ENCODE measurements at regions not wholly inside any gene's neighbourhood (a gene's known extent, or its start where the extent isn't known, plus 50 kb on each side); places are given as distances from the start of the nearest gene placed in this dataset.
"Not testable (repeated sequence)": the region's sequence is repeated elsewhere in the genome, so short reads cannot be mapped to it uniquely, and the experiment has no call there.

- no peaks in the 10 kb centered on the region for H3K27me3 ChIP-seq (ENCODE audit: control insufficient read depth, insufficient read depth)
- WGBS = 83% methylated on average over 1 of the region's 1 CpG
- DNase-seq (no peak), ATAC-seq (no peak)
- H3K4me3 ChIP-seq (ENCODE audit: low read length) = no peak overlapping the region
- peaks cover 2% of the 10 kb centered on the region for H3K4me1 ChIP-seq (ENCODE audit: control insufficient read depth, insufficient read depth, low read length)
- no peaks in the 10 kb centered on the region for H3K9me3 ChIP-seq (ENCODE audit: control insufficient read depth, low read length)
- no peak overlapping the region for H3K27ac ChIP-seq (ENCODE audit: low read length)
- intact Hi-C loops (cut with DNase I) = loop anchor here in 2 of 4 donors (5.0 to 10.0 kb wide), 3 partner anchors 515 to 855 kb away; partner anchors contain the start of gene PRR16 (in 1 of the 2)
These were observed 320.2 kb downstream of the FAM170A start for GRCh38 chr5:119949426-119949999.

GRCh38 chr5:119951330-119951934, 322.1 kb downstream of the FAM170A start:
- WGBS = 51% methylated on average over 4 of the region's 4 CpGs
- H3K4me3 ChIP-seq (ENCODE audit: low read length) = no peak overlapping the region
- H3K27ac ChIP-seq (ENCODE audit: low read length) = no peak overlapping the region
- H3K9me3 ChIP-seq (ENCODE audit: control insufficient read depth, low read length) = no peaks in the 10 kb centered on the region
- DNase-seq (no peak), ATAC-seq (no peak)
- intact Hi-C loops (cut with DNase I) = no loop called here
- peaks cover 2% of the 10 kb centered on the region for H3K4me1 ChIP-seq (ENCODE audit: control insufficient read depth, insufficient read depth, low read length)
- H3K27me3 ChIP-seq (ENCODE audit: control insufficient read depth, insufficient read depth) = no peaks in the 10 kb centered on the region

DNA sequence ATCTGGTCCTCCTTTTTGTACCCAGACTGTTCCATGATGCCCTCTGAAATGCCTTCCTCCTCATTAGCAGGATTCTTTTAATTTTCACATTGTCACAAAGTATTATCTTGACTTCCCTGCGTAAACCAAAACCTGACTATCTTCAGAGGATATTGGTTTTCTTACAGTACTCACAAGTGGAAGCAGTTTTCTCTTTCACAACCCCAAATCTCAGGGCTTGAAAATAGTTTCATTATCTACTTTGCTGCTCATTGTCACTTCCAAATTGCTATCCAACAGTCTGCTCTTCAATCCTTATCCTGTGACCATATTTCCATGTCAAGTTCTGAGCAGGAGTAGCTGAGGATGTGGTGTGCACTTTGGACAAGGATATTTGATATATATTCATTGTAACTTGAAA, 324.1 kb downstream of the FAM170A start:
- ATAC-seq = no peak
- intact Hi-C loops (cut with DNase I) = no loop called here
- H3K27me3 ChIP-seq (ENCODE audit: control insufficient read depth, insufficient read depth) = no peaks in the 10 kb centered on the region
- no peak overlapping the region for H3K4me3 ChIP-seq (ENCODE audit: low read length)
- H3K9me3 ChIP-seq (ENCODE audit: control insufficient read depth, low read length) = no peaks in the 10 kb centered on the region
- H3K27ac ChIP-seq (ENCODE audit: low read length) = no peak overlapping the region
- DNase-seq = no peak
- WGBS = 69% methylated on average over 1 of the region's 1 CpG
- peaks cover 2% of the 10 kb centered on the region for H3K4me1 ChIP-seq (ENCODE audit: control insufficient read depth, insufficient read depth, low read length)

- H3K9me3 ChIP-seq (ENCODE audit: control insufficient read depth, low read length) = no peaks in the 10 kb centered on the region
- H3K27me3 ChIP-seq (ENCODE audit: control insufficient read depth, insufficient read depth) = no peaks in the 10 kb centered on the region
- intact Hi-C loops (cut with DNase I) = no loop called here
- no peak for ATAC-seq
- no peak for DNase-seq
- peaks cover 2% of the 10 kb centered on the region for H3K4me1 ChIP-seq (ENCODE audit: control insufficient read depth, insufficient read depth, low read length)
- H3K4me3 ChIP-seq (ENCODE audit: low read length) = no peak overlapping the region
- H3K27ac ChIP-seq (ENCODE audit: low read length) = no peak overlapping the region
These were observed 324.7 kb downstream of the FAM170A start for GRCh38 chr5:119954106-119954505.

- DNase-seq (no peak), ATAC-seq (no peak)
- intact Hi-C loops (cut with DNase I) = no loop called here
- Histone ChIP-seq H3K4me3 (ENCODE audit: low read length) (no peak overlapping the region), H3K27ac (ENCODE audit: low read length) (no peak overlapping the region), H3K27me3 (ENCODE audit: control insufficient read depth, insufficient read depth) (no peaks in the 10 kb centered on the region), H3K9me3 (ENCODE audit: control insufficient read depth, low read length) (no peaks in the 10 kb centered on the region), H3K4me1 (ENCODE audit: control insufficient read depth, insufficient read depth, low read length) (no peaks in the 10 kb centered on the region)
- 67% methylated on average over 1 of the region's 1 CpG for WGBS
These were observed 332.6 kb downstream of the FAM170A start for GRCh38 chr5:119961993-119962392.

GRCh38 chr5:119966028-119966427, 336.7 kb downstream of the FAM170A start:
- DNase-seq = no peak
- H3K27ac ChIP-seq (ENCODE audit: low read length) = no peak overlapping the region
- no peak overlapping the region for H3K4me3 ChIP-seq (ENCODE audit: low read length)
- WGBS = 44% methylated on average over 3 of the region's 3 CpGs
- H3K4me1 ChIP-seq (ENCODE audit: control insufficient read depth, insufficient read depth, low read length) = no peaks in the 10 kb centered on the region
- intact Hi-C loops (cut with DNase I) = no loop called here
- H3K9me3 ChIP-seq (ENCODE audit: control insufficient read depth, low read length) = no peaks in the 10 kb centered on the region
- H3K27me3 ChIP-seq (ENCODE audit: control insufficient read depth, insufficient read depth) = no peaks in the 10 kb centered on the region
- no peak for ATAC-seq

DNA sequence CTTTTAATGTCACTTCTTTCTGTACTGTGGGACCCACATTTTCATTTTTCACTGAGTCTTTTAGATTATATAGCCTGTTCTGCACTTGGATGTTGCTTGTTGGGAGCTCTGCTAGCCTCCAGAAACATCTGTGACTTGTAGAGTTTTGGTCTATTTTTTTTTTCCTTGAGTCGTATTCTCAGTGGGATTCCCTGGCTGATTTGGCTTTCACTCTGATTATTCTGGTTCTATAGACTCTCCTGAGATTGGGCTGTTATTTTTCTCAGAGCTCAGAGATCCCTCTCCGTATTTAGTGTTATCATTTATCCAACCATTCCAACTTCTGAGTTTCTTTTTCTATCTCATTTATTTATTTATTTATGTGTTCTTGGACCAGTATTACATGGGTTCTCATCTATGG, 339.3 kb downstream of the FAM170A start:
- no peaks in the 10 kb centered on the region for H3K9me3 ChIP-seq (ENCODE audit: control insufficient read depth, low read length)
- H3K27ac ChIP-seq (ENCODE audit: low read length) = no peak overlapping the region
- ATAC-seq = no peak
- H3K4me1 ChIP-seq (ENCODE audit: control insufficient read depth, insufficient read depth, low read length) = no peaks in the 10 kb centered on the region
- no peaks in the 10 kb centered on the region for H3K27me3 ChIP-seq (ENCODE audit: control insufficient read depth, insufficient read depth)
- DNase-seq = no peak
- intact Hi-C loops (cut with DNase I) = no loop called here
- H3K4me3 ChIP-seq (ENCODE audit: low read length) = no peak overlapping the region
- 52% methylated on average over 2 of the region's 2 CpGs for WGBS

GRCh38 chr5:119987077-119987476, 357.7 kb downstream of the FAM170A start:
- H3K4me1 ChIP-seq (ENCODE audit: control insufficient read depth, insufficient read depth, low read length); H3K4me3 ChIP-seq (ENCODE audit: low read length); ATAC-seq; intact Hi-C loops (cut with DNase I); H3K27me3 ChIP-seq (ENCODE audit: control insufficient read depth, insufficient read depth); H3K27ac ChIP-seq (ENCODE audit: low read length); H3K9me3 ChIP-seq (ENCODE audit: control insufficient read depth, low read length); DNase-seq: not testable (repeated sequence)
- 83% methylated on average over 7 of the region's 7 CpGs for WGBS

DNA sequence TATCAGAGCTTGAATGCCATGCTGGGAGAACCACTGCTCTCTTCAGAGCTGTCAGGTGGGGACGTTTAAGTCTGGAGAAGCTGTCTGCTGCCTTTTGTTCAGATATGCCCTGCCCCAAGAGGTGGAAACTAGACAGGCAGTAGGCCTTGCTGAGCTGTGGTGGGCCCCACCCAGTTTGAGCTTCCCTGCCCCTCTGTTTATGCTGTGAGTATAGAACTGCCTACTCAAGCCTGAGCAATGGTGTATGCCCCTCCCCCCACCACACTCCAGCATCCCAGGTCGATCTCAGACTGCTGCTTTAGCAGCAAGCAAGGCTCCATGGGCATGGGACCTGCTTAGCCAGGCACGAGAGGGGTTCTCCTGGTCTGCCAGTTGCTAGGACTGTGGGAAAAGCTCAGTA, 362.3 kb downstream of the FAM170A start:
- intact Hi-C loops (cut with DNase I) = no loop called here
- no peaks in the 10 kb centered on the region for H3K27me3 ChIP-seq (ENCODE audit: control insufficient read depth, insufficient read depth)
- no peak overlapping the region for H3K4me3 ChIP-seq (ENCODE audit: low read length)
- DNase-seq = no peak
- 63% methylated on average over 3 of the region's 3 CpGs for WGBS
- no peak overlapping the region for H3K27ac ChIP-seq (ENCODE audit: low read length)
- H3K4me1 ChIP-seq (ENCODE audit: control insufficient read depth, insufficient read depth, low read length) = no peaks in the 10 kb centered on the region
- no peak for ATAC-seq
- H3K9me3 ChIP-seq (ENCODE audit: control insufficient read depth, low read length) = no peaks in the 10 kb centered on the region

- no peak overlapping the region for H3K4me3 ChIP-seq (ENCODE audit: low read length)
- 86% methylated on average over 2 of the region's 2 CpGs for WGBS
- no peaks in the 10 kb centered on the region for H3K9me3 ChIP-seq (ENCODE audit: control insufficient read depth, low read length)
- DNase-seq (no peak), ATAC-seq (no peak)
- H3K4me1 ChIP-seq (ENCODE audit: control insufficient read depth, insufficient read depth, low read length) = no peaks in the 10 kb centered on the region
- H3K27me3 ChIP-seq (ENCODE audit: control insufficient read depth, insufficient read depth) = no peaks in the 10 kb centered on the region
- H3K27ac ChIP-seq (ENCODE audit: low read length) = no peak overlapping the region
- intact Hi-C loops (cut with DNase I) = no loop called here
These were observed 366.8 kb downstream of the FAM170A start for GRCh38 chr5:119996128-119996527.

DNA sequence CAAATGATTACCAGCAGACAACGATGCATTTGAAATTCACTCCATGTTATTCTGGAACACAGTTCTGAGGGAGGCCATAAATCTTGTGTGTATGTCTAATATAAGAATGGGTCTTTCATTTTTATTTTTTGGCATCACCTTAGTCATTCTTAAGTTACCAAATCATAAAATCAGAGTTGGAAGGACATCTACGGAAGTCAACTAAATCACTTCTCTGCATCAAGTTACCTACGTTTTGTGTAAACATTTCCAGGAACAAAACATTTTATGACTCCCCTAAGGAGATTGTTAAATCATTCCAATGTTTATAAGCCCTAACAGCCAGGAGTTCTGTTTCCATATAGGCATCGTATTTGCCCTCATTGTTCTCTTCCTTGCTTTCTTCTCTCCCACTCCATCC, 378.2 kb downstream of the FAM170A start:
- H3K9me3 ChIP-seq (ENCODE audit: control insufficient read depth, low read length) = no peaks in the 10 kb centered on the region
- 78% methylated on average over 4 of the region's 4 CpGs for WGBS
- intact Hi-C loops (cut with DNase I) = no loop called here
- no peak for DNase-seq
- H3K27ac ChIP-seq (ENCODE audit: low read length) = no peak overlapping the region
- no peak for ATAC-seq
- no peak overlapping the region for H3K4me3 ChIP-seq (ENCODE audit: low read length)
- no peaks in the 10 kb centered on the region for H3K4me1 ChIP-seq (ENCODE audit: control insufficient read depth, insufficient read depth, low read length)
- H3K27me3 ChIP-seq (ENCODE audit: control insufficient read depth, insufficient read depth) = no peaks in the 10 kb centered on the region

DNA sequence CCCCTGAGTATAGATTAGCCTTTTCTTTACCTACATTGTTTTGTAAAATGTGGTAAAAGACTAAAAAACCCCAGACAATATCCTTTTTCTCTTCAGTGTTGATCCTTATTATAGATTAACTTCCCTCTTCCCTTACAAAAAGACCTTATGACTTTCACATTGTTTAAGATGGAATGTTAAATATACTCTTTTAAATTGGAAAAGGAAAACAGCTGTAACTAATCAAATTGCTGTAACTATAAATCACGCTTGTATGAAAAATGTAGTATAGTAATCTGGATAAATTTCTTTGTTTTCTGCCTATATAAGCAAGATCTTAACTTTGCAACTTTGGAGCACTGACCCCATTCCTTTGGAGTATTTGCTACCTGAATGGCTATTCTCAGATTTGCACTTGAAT, 383.1 kb downstream of the FAM170A start:
- H3K27ac ChIP-seq (ENCODE audit: low read length) = no peak overlapping the region
- ATAC-seq (no peak), DNase-seq (no peak)
- H3K27me3 ChIP-seq (ENCODE audit: control insufficient read depth, insufficient read depth) = no peaks in the 10 kb centered on the region
- intact Hi-C loops (cut with DNase I) = no loop called here
- H3K4me1 ChIP-seq (ENCODE audit: control insufficient read depth, insufficient read depth, low read length) = no peaks in the 10 kb centered on the region
- H3K4me3 ChIP-seq (ENCODE audit: low read length) = no peak overlapping the region
- H3K9me3 ChIP-seq (ENCODE audit: control insufficient read depth, low read length) = no peaks in the 10 kb centered on the region
- 68% methylated on average over 1 of the region's 1 CpG for WGBS
